K562 (cell line): ENCODE measurements at regions not wholly inside any gene's neighbourhood (a gene's known extent, or its start where the extent isn't known, plus 50 kb on each side); places are given as distances from the start of the nearest gene placed in this dataset.

Source experiments
- ATAC-seq: fragments of 200-7000 bp; cut with Tn5 transposase; 3 replicates; pipeline ENCODE4 v1.9.1; 2020; ENCODE audit warnings: moderate library complexity
- BruUV-seq: library from RNA; stranded (reverse); fragments of 400-500 nt; replicated peaks from 2 replicates; lab custom pipeline; 2021; lab: Mats Ljungman, UMichigan
- CTCF ChIA-PET: fragments of 300-600 bp; formaldehyde crosslinking; extraction: SDS; loops from one replicate; lab custom pipeline; 2021; ENCODE audit warnings: low intra/inter-chr PET ratio; lab: Yijun Ruan, JAX
- POLR2A ChIA-PET: fragments of 300-600, 350-650 bp; sonication (Branson Sonifier 250); formaldehyde crosslinking; extraction: SDS; loops from one replicate; lab custom pipeline; 2021; ENCODE audit warnings: antibody characterized with exemption, inconsistent platforms; lab: Yijun Ruan, JAX
- DNase-seq, 4 experiments: peaks; one replicate each; pipeline versions ENCODE4 v3.0.0 to v3.0.0-alpha.2; 2011 to 2018; ENCODE audit warnings: low spot score in 3 of 4, mixed read lengths in 3 of 4; ENCODE audit errors: extremely low read depth in 1 of 4
- FAIRE-seq: peaks from 2 replicates; lab custom pipeline; 2011; peaks lifted over from hg19 to GRCh38; lab: Jason Lieb, UNC
- H2AFZ ChIP-seq: 2 replicates; pipeline ENCODE4 v1.6.0; 2011; ENCODE audit warnings: low read depth, low read length, control low read depth, inconsistent platforms
- H3K27ac ChIP-seq: fragments of 200-600 bp; 3 replicates; pipeline ENCODE4 v1.8.0; 2011; ENCODE audit warnings: low read depth, mild to moderate bottlenecking, control low read depth, inconsistent platforms, low read length, moderate library complexity, mixed read lengths; ENCODE audit errors: extremely low read depth
- H3K27me3 ChIP-seq, 2 experiments: fragments of 300-600 bp in 1 of 2; 2 replicates in 1 of 2; 3 replicates in 1 of 2; pipeline versions ENCODE4 v1.6.0 to v1.8.0; 2011; ENCODE audit warnings: inconsistent platforms in 2 of 2, low read length in 2 of 2, mild to moderate bottlenecking in 1 of 2, mixed read lengths in 1 of 2, moderate library complexity in 1 of 2; ENCODE audit not compliant: control insufficient read depth in 2 of 2, insufficient read depth in 2 of 2
- H3K36me3 ChIP-seq: fragments of 300-600 bp; 3 replicates; pipeline ENCODE4 v1.8.0; 2011; ENCODE audit warnings: mild to moderate bottlenecking, low read length, inconsistent platforms; ENCODE audit not compliant: control insufficient read depth, insufficient read depth
- H3K4me1 ChIP-seq, 2 experiments: fragments of 200-600 bp in 1 of 2; replicated peaks in 1 of 2; 2 replicates in 1 of 2; 3 replicates in 1 of 2; pipeline versions ENCODE4 v1.5.1 to v1.8.0; 2011; ENCODE audit warnings: inconsistent platforms in 2 of 2, low read length in 2 of 2, mild to moderate bottlenecking in 1 of 2, mixed read lengths in 1 of 2, moderate library complexity in 1 of 2; ENCODE audit not compliant: control insufficient read depth in 2 of 2, insufficient read depth in 2 of 2
- H3K4me2 ChIP-seq: 2 replicates; pipeline ENCODE4 v1.6.1; 2011; ENCODE audit warnings: low read length, control low read depth, inconsistent platforms, mixed read lengths; ENCODE audit not compliant: insufficient read depth
- H3K4me3 ChIP-seq: fragments of 200-600 bp; sonication (generic), shearing (Covaris generic); 2 replicates; pipeline ENCODE4 v1.5.1; 2016; ENCODE audit warnings: control low read depth, inconsistent platforms
- H3K79me2 ChIP-seq: fragments of 200-600 bp; 3 replicates; pipeline ENCODE4 v1.8.0; 2011; ENCODE audit warnings: low read length, inconsistent platforms; ENCODE audit not compliant: control insufficient read depth, insufficient read depth
- H3K9ac ChIP-seq, 2 experiments: 2 replicates each; pipeline versions ENCODE4 v1.6.0 to v1.6.1; 2011; ENCODE audit warnings: low read depth in 2 of 2, low read length in 2 of 2, control low read depth in 1 of 2, inconsistent platforms in 1 of 2, mild to moderate bottlenecking in 1 of 2, mixed read lengths in 1 of 2; ENCODE audit not compliant: insufficient read depth in 1 of 2
- H3K9me1 ChIP-seq: one replicate; pipeline ENCODE4 v1.6.0; 2011; ENCODE audit warnings: inconsistent platforms, mild to moderate bottlenecking, low read length, moderate library complexity; ENCODE audit not compliant: control insufficient read depth, insufficient read depth
- H3K9me3 ChIP-seq: replicated peaks from 2 replicates; pipeline ENCODE4 v1.5.1; 2011; ENCODE audit warnings: low read depth, low read length, inconsistent platforms; ENCODE audit not compliant: control insufficient read depth, insufficient read depth
- H4K20me1 ChIP-seq: replicated peaks from 2 replicates; pipeline ENCODE4 v1.6.1; 2011; ENCODE audit warnings: low read length, inconsistent platforms, mixed read lengths; ENCODE audit not compliant: control insufficient read depth, insufficient read depth
- FOXJ2 ChIP-seq: fragments of 200-800 bp; sonication (Bioruptor generic); IDR thresholded peaks from 2 replicates; pipeline ENCODE4 v1.6.1; 2016; ENCODE audit warnings: missing genetic modification characterization, missing compliant biosample characterization
- GTF2E2 ChIP-seq: fragments of 200-800 bp; sonication (Bioruptor generic); IDR thresholded peaks from 2 replicates; pipeline ENCODE4 v1.6.1; 2016; ENCODE audit warnings: missing genetic modification characterization, missing compliant biosample characterization
- HDAC2 ChIP-seq: fragments of 450-650 bp; IDR thresholded peaks from 2 replicates; pipeline ENCODE4 v1.6.1; 2016; ENCODE audit warnings: mild to moderate bottlenecking
- KAT2B ChIP-seq: IDR thresholded peaks from one replicate; pipeline ENCODE4 v1.6.1; 2012; ENCODE audit warnings: low read depth, mild to moderate bottlenecking, control low read depth, inconsistent platforms, low read length, moderate library complexity
- KLF10 ChIP-seq: fragments of 250-450 bp; sonication (Bioruptor Pico); IDR thresholded peaks from 2 replicates; pipeline ENCODE4 v1.6.1; 2021; ENCODE audit warnings: matching md5 sums
- NFIC ChIP-seq: fragments of 450-650 bp; IDR thresholded peaks from 2 replicates; pipeline ENCODE4 v1.6.1; 2017; ENCODE audit warnings: mild to moderate bottlenecking, inconsistent platforms
- PHTF2 ChIP-seq: fragments of 250-450 bp; sonication (Bioruptor Pico); IDR thresholded peaks from 2 replicates; pipeline ENCODE4 v1.5.0; 2021; ENCODE audit warnings: mild to moderate bottlenecking
- SUPT5H ChIP-seq: fragments of 450-650 bp; IDR thresholded peaks from 2 replicates; pipeline ENCODE4 v1.6.1; 2016
- TAL1 ChIP-seq: fragments of 450-650 bp; IDR thresholded peaks from 2 replicates; pipeline ENCODE4 v1.6.1; 2016; ENCODE audit warnings: mild to moderate bottlenecking
- THRAP3 ChIP-seq: fragments of 450-650 bp; IDR thresholded peaks from 2 replicates; pipeline ENCODE4 v1.6.1; 2016; ENCODE audit warnings: mild to moderate bottlenecking, inconsistent platforms, borderline replicate concordance
- ZNF140 ChIP-seq: fragments of 250-450 bp; sonication (Bioruptor Pico); IDR thresholded peaks from 2 replicates; pipeline ENCODE4 v1.8.0; 2021; ENCODE audit warnings: moderate library complexity, mild to moderate bottlenecking, inconsistent platforms
- ZNF24 ChIP-seq: fragments of 450-650 bp; IDR thresholded peaks from 2 replicates; pipeline ENCODE4 v1.6.1; 2016
- WGBS: fragments of 100-300 bp; shearing (Covaris generic); methylation state at CpG from one replicate; pipeline ENCODE4 v1.1.6; 2016; ENCODE audit warnings: low coverage, mixed read lengths; ENCODE audit not compliant: insufficient coverage; ENCODE audit errors: missing lambda C conversion rate; 5-methylcytosine and 5-hydroxymethylcytosine counted together
- in situ Hi-C: fragments of 300-500 bp; cut with MboI; formaldehyde crosslinking; loops from 4 replicates; pipeline ENCODE4 v1.15.0; 2018; ENCODE audit warnings: inconsistent platforms, mixed read lengths
- intact Hi-C: fragments of 100-400 bp; cut with micrococcal nuclease; formaldehyde crosslinking; loops from 2 replicates; pipeline ENCODE4 v1.14.2; 2022
- TF ChIP-seq, protein P1 (sequence below): fragments of 250-450 bp; sonication (Bioruptor Pico); IDR thresholded peaks from 2 replicates; pipeline ENCODE4 v1.4.0; 2020; ENCODE audit warnings: mild to moderate bottlenecking
- TF ChIP-seq, protein P2 (sequence below): fragments of 450-650 bp; IDR thresholded peaks from 2 replicates; pipeline ENCODE4 v1.7.1; 2018; ENCODE audit warnings: mild to moderate bottlenecking, low read depth; ENCODE audit not compliant: partially characterized antibody
- TF ChIP-seq, protein P3 (sequence below): IDR thresholded peaks from 2 replicates; pipeline ENCODE4 v1.6.1; 2012; ENCODE audit warnings: low read depth, low read length, improper control_type of control experiment, borderline replicate concordance
- TF ChIP-seq, protein P4 (sequence below), 3 experiments: fragments of 200-800 bp in 1 of 3; sonication (Bioruptor generic) in 1 of 3; sonication (generic) in 1 of 3; formaldehyde crosslinking in 1 of 3; IDR thresholded peaks; 2 replicates each; pipeline versions ENCODE4 v1.6.1 to v1.8.0; 2016 to 2022; ENCODE audit warnings: mild to moderate bottlenecking in 2 of 3, missing compliant biosample characterization in 2 of 3, missing genetic modification characterization in 2 of 3, missing genetic modification reagents in 1 of 3

DNA sequence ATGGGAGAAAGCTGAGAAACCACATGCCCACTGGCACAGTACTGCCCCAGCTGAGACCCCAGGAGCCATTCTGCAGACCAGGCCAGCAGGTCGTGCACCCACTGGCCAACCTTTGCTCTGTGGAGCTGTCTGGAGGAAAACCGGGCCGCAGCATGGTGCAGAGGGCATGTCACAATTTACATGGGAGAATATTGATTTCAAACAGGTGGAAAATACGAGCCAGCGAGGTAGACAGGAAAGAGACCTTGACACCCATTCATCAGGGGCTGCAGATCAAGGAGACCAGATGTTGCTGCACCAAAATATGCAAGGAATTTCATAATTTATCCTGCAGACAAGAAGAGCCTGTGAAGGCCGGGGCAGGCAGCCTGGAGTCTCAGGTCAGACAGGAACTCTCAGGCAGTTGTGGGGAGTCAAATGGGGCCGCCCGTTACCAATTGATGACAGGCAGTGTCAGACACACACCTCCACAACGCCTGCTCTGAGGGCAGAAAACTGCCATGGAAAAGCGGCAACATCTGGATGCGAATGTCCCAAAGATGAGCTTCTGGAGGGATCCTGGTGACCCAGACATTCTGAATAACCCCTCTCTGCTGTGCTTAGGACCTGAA lies 74.6 kb upstream of the BCL11B start:
- BruUV-seq, result no TSS peak
- intact Hi-C loops, result no loop called here
- Histone ChIP-seq H3K79me2 (no peaks in the 10 kb centered on the region), H3K9ac (no peak overlapping the region), H3K4me3 (no peak overlapping the region), H4K20me1 (no peaks in the 10 kb centered on the region), H3K4me1 (no peaks in the 10 kb centered on the region; a peak in 1 of 5 replicates), H3K4me2 (no peak overlapping the region), H3K27me3 (peaks cover 7 to 67% of the 10 kb centered on the region in 2 experiments; a peak in 4 of 5 replicates), H3K9me3 (no peaks in the 10 kb centered on the region), H2AFZ (no peak overlapping the region), H3K9me1 (no peaks in the 10 kb centered on the region), H3K27ac (no peak overlapping the region), H3K36me3 (no peaks in the 10 kb centered on the region)
- FAIRE-seq (no peak), DNase-seq (no peak), ATAC-seq (no peak)
- TF ChIP-seq, protein P1, sequence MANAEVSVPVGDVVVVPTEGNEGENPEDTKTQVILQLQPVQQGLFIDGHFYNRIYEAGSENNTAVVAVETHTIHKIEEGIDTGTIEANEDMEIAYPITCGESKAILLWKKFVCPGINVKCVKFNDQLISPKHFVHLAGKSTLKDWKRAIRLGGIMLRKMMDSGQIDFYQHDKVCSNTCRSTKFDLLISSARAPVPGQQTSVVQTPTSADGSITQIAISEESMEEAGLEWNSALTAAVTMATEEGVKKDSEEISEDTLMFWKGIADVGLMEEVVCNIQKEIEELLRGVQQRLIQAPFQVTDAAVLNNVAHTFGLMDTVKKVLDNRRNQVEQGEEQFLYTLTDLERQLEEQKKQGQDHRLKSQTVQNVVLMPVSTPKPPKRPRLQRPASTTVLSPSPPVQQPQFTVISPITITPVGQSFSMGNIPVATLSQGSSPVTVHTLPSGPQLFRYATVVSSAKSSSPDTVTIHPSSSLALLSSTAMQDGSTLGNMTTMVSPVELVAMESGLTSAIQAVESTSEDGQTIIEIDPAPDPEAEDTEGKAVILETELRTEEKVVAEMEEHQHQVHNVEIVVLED, result no peak
- TF ChIP-seq, protein P2, sequence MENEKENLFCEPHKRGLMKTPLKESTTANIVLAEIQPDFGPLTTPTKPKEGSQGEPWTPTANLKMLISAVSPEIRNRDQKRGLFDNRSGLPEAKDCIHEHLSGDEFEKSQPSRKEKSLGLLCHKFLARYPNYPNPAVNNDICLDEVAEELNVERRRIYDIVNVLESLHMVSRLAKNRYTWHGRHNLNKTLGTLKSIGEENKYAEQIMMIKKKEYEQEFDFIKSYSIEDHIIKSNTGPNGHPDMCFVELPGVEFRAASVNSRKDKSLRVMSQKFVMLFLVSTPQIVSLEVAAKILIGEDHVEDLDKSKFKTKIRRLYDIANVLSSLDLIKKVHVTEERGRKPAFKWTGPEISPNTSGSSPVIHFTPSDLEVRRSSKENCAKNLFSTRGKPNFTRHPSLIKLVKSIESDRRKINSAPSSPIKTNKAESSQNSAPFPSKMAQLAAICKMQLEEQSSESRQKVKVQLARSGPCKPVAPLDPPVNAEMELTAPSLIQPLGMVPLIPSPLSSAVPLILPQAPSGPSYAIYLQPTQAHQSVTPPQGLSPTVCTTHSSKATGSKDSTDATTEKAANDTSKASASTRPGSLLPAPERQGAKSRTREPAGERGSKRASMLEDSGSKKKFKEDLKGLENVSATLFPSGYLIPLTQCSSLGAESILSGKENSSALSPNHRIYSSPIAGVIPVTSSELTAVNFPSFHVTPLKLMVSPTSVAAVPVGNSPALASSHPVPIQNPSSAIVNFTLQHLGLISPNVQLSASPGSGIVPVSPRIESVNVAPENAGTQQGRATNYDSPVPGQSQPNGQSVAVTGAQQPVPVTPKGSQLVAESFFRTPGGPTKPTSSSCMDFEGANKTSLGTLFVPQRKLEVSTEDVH, result no peak
- no peak for TF ChIP-seq FOXJ2 (tag)
- TF ChIP-seq HDAC2, result no peak
- TF ChIP-seq TAL1, result no peak
- no peak for TF ChIP-seq SUPT5H
- TF ChIP-seq, protein P3, sequence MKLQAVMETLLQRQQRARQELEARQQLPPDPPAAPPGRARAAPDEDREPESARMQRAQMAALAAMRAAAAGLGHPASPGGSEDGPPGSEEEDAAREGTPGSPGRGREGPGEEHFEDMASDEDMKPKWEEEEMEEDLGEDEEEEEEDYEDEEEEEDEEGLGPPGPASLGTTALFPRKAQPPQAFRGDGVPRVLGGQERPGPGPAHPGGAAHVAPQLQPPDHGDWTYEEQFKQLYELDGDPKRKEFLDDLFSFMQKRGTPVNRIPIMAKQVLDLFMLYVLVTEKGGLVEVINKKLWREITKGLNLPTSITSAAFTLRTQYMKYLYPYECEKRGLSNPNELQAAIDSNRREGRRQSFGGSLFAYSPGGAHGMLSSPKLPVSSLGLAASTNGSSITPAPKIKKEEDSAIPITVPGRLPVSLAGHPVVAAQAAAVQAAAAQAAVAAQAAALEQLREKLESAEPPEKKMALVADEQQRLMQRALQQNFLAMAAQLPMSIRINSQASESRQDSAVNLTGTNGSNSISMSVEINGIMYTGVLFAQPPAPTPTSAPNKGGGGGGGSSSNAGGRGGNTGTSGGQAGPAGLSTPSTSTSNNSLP, result no peak
- TF ChIP-seq, protein P4, sequence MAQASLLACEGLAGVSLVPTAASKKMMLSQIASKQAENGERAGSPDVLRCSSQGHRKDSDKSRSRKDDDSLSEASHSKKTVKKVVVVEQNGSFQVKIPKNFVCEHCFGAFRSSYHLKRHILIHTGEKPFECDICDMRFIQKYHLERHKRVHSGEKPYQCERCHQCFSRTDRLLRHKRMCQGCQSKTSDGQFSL (CRISPR knock-in tag; IDR thresholded peaks at IDR 0.05), result no peak
- TF ChIP-seq, protein P4 (tag; IDR thresholded peaks at IDR 0.05), result no peak
- no peak for TF ChIP-seq ZNF140
- no peak for TF ChIP-seq ZNF24
- TF ChIP-seq THRAP3, result no peak
- no peak for TF ChIP-seq KLF10 (CRISPR knock-in tag)
- no peak for TF ChIP-seq KAT2B
- TF ChIP-seq NFIC, result no peak
- no peak for TF ChIP-seq GTF2E2 (tag)
- TF ChIP-seq PHTF2, result no peak
- WGBS, result 0% methylated on average over 7 of the region's 11 CpGs
- in situ Hi-C loops, result no loop called here
- ChIA-PET CTCF (no interaction called here), POLR2A (no interaction called here)
